ENCODE measurements at regions not wholly inside any gene's neighbourhood (a gene's known extent, or its start where the extent isn't known, plus 50 kb on each side); places are given as distances from the start of the nearest gene placed in this dataset.

DNA sequence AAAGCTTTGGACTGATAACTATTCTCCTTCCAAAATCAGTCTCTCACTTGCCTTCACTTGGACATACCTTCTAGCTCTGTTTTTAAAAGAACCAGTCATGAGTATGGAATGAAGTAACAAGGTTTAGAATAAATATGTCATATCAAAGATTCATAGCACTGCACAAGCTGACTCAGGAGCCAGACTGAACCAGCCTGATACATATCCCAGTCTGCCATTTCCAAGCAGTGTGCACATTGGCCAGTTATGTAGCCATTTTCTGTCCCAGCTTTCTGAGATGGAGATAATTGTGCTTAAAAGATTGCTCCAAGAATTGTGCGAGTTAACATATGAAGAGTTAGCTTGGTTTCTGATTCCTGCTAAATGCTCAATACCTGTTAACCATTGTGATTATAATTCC is 311.3 kb downstream of the C11orf87 start:
- no peak overlapping the region for H3K4me3 ChIP-seq
- H3K27ac ChIP-seq: no peak overlapping the region

DNA sequence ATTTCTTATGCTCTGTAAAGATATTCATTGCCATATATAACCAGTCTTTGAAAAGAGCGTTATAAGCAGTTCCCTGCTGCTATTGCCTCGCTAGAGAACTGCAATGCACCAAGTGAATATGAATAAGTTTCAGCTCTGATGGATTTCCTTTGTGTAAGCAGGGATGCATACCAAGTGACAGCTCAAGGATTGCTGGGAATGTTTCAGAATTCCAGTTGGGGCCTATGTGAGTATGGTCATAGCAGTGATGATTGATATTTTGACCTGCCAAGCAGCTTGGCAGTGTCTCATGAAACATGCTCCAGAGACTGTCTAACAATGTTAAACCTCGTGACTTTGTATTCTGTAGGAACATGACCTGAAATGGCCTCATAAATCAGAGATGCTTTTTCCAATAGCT is 312.6 kb downstream of the C11orf87 start:
- peak overlapping the region in 1 of 21 experiments; percentile 43 for H3K27ac ChIP-seq
- no peak overlapping the region for H3K4me3 ChIP-seq

DNA sequence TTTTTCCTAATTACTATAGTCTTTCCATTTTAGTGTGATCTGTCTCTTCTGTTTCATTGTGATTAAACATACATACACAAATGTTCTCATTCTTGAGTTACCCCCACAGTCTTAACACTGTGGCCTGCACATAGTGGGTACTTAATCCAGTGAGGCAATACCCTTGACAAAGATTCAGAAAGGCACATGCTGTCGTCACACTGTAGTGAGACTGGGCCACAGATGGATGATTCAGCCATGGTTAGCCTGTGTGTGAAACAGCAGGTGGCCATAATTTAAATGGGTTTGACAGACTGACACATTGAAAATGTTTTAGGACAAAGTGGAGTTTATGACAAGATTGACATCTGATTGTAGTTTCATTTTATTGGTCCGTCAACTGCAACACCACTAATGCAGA is 313.1 kb downstream of the C11orf87 start:
- H3K4me3 ChIP-seq: no peak overlapping the region
- peak overlapping the region in 1 of 21 experiments; percentile 49 for H3K27ac ChIP-seq

DNA sequence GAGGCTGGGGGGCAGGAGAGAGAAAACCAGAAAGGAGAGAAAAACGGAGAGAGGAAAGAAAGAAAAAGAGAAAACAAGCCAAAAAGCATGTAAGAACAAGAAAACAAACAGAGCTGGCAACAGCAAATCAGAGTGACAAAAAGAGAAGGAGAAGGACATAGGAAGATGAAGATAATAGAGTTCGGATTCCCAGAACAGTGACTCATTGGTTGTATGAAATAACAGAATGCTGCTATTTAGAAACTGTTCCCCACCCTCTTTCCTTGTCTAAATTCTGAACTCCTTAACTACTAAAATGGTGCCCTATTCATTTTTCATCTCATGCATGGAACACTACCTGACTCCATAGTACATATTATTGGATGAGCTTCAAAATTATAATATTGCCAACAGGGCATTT is 317.4 kb downstream of the C11orf87 start:
- Histone ChIP-seq H3K27ac (no peak overlapping the region), H3K4me3 (no peak overlapping the region)

DNA sequence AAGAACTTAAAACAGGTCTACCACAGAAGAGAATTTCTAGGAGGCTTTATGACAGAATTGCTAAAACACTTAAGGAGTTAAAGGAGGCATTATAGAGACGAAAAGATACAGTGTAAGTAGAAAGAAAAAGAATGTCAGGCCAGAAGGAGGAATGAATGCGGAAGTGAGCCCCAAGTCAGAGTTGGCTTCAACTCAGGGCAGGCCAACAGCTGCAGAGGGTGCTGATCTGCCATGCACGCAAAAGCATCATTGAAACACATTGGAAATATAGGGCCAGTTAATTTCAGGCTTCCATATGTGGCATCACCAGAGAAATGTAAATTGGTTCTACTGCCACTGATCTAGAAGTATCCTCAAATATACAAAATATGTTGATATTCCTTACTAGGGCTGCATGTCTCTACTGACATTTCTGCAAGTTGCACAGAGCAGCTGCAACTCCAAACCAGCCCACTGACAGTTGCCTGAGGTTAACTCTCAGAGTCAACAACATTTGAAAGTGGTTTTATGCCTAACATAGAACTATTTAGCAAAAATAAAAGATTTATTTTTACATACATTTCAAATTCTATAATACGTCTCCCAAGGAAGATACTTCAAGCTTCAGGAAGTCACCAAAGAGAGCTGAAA is 324.1 kb downstream of the C11orf87 start:
- Histone ChIP-seq H3K4me3 (no peak overlapping the region), H3K27ac (no peak overlapping the region)

DNA sequence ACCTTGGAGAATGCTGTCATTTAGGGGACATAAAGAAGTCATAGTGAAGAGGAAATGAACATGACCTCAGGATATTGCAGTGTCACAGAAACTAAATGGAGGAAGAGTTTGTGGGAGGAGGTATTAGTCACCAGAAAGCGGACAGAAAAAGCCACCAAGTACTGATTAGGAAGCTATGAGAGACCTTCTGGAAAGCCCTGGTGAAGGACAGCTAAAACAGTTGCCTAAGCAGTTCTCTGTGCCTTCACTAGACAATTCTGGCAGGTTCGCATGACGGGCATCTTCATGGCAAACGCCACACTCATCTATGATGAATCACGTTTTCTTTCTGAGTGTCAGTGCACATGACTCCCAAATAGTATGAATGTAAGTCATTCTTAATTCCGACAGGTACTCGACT is 325.8 kb downstream of the C11orf87 start:
- Histone ChIP-seq H3K27ac (no peak overlapping the region), H3K4me3 (no peak overlapping the region)

GRCh38 chr11:109749476-109749875 is 327.5 kb downstream of the C11orf87 start:
- Histone ChIP-seq H3K27ac (no peak overlapping the region), H3K4me3 (no peak overlapping the region)

- H3K4me3 ChIP-seq: no peak overlapping the region
- no peak overlapping the region for H3K27ac ChIP-seq
These were observed 329.0 kb downstream of the C11orf87 start for GRCh38 chr11:109750964-109751363.

DNA sequence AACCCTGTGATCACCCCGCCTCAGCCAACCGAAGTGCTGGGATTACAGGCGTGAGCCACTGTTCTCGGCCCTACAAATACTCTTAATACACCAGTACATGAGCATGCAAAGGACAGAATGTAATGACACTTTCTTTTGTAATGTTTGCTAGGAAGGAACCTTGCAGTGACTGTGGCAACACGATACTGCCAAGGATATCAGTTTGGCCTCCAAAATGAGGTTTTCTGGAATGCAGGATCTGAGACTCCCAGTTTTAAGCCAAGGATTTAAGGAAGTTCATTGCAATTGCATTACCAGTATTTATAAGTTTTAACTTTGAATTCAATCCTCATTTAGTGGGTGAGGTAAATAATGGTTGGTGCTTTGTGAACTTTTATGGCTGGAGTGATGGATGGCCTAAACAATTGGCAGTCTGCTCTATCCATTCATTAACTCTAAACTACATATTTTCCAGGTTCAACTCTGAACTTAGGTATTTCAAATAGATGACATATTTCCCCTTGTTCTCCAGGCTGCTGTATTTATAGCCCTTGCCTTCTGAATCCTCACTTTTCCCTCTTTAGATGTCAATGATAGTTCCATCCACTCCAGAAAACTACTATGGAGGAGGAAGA is 330.3 kb downstream of the C11orf87 start:
- Histone ChIP-seq H3K27ac (no peak overlapping the region), H3K4me3 (no peak overlapping the region)

- H3K4me3 ChIP-seq: no peak overlapping the region
- H3K27ac ChIP-seq: no peak overlapping the region
These were observed 334.5 kb downstream of the C11orf87 start for GRCh38 chr11:109756521-109756920.

- Histone ChIP-seq H3K4me3 (no peak overlapping the region), H3K27ac (no peak overlapping the region)
These were observed 335.0 kb downstream of the C11orf87 start for GRCh38 chr11:109756951-109757350.

- H3K4me3 ChIP-seq: no peak overlapping the region
- no peak overlapping the region for H3K27ac ChIP-seq
These were observed 330.6 kb upstream of the ZC3H12C start for GRCh38 chr11:109762546-109762945.

GRCh38 chr11:109765709-109766311 is 327.4 kb upstream of the ZC3H12C start:
- Histone ChIP-seq H3K4me3 (no peak overlapping the region), H3K27ac (no peak overlapping the region)

DNA sequence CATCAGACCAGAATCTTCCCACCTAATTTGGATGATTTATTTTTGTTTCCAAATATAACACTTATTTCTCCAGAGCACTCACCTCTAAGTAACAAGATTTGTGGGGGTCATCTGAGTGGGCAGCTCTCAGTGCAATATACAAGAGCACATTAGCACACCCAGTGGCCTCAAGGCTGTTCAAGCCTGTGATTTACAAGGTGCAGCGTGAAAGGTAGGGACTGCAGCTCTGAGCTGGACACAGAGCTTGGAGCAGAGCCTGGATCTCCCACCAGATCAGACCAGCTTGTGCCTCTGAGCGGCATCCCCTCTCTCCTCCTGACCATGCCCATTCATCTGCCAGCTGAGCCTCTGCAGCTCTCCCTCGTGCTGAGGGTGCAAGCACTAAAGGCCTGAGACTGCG is 323.3 kb upstream of the ZC3H12C start:
- Histone ChIP-seq H3K4me3 (no peak overlapping the region), H3K27ac (no peak overlapping the region)

- Histone ChIP-seq H3K4me3 (no peak overlapping the region), H3K27ac (no peak overlapping the region)
These were observed 322.9 kb upstream of the ZC3H12C start for GRCh38 chr11:109770323-109770722.

DNA sequence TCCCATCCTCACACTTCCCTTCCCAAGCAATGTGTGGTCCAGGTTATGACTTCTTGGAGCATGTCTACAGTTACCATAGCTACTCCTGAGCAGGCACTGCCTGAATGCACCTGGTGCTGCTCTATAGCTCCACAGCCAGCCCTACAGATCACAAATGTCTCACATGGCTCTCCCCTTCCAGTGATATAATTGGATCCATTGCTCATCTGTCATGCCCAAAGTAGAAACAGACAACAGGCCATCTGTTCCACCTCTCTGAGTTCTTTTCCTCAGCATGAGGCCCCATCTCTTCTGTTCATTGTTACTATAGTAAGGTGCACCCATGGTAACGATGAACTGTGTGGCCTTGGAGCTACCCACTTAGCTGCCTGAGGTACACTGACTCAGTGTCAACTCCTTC is 320.3 kb upstream of the ZC3H12C start:
- no peak overlapping the region for H3K27ac ChIP-seq

DNA sequence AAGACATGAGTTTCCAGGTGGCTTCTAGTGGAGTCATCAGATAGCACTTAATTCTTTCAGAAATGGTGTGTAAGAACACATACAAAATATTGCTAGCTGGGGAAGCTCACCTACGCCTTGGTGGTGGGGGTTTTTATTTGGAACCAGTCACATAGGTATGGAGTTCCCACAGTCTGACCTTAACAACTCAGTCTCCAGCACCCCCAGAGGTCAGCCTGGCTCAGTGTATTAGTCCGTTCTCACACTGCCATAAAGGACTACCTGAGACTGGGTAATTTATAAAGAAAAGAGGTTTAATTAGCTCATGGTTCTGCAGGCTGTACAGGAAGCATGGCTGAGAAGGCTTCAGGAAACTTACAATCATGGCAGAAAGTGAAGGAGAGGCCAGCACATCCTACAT is 317.5 kb upstream of the ZC3H12C start:
- H3K27ac ChIP-seq: no peak overlapping the region
- H3K4me3 ChIP-seq: no peak overlapping the region

More for the DNA sequence above, 320.3 kb upstream of the ZC3H12C start:
- H3K4me3 ChIP-seq: no peak overlapping the region

GRCh38 chr11:109783014-109783413 is 310.2 kb upstream of the ZC3H12C start:
- no peak overlapping the region for H3K27ac ChIP-seq
- no peak overlapping the region for H3K4me3 ChIP-seq

GRCh38 chr11:109783840-109784239 is 309.4 kb upstream of the ZC3H12C start:
- Histone ChIP-seq H3K27ac (no peak overlapping the region), H3K4me3 (no peak overlapping the region)

DNA sequence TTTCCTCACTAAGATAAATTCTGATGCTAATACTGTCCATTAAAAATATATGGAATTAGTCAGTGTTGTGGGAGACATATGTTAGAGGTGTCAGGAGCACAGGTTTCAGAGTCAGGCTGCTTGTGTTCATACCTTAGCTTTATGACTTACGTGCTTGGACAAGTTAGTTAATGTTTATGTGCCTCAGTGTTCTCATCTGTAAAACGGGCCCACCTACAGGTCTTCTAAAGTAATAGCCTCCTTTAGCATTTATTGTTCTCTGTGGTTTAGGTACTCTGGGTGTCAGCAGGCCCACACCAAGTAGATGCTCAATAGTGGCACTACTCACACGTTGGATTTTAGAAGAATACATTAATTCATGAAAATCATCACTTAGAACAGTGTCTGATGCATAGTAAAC is 308.7 kb upstream of the ZC3H12C start:
- Histone ChIP-seq H3K4me3 (no peak overlapping the region), H3K27ac (no peak overlapping the region)

- Histone ChIP-seq H3K4me3 (no peak overlapping the region), H3K27ac (no peak overlapping the region)
These were observed 308.0 kb upstream of the ZC3H12C start for GRCh38 chr11:109785198-109785597.

DNA sequence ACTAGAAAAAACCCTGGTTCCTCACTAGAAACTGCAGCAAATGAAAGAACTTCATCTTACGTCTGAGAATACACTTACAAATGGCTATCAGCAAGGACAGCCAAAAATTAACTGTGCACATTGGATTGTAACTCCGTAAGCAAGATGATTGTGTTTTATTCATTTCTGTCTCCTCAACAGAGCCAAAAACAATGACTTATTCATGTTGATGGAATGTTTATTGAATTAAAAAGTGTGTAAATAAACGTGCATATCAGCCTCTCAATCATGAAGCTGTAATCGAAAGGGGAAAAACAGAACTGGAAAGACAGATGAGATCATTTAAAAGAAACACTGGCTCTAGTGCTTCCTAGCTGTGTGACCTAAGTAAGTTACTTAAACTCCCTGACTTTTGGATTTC is 307.5 kb upstream of the ZC3H12C start:
- Histone ChIP-seq H3K27ac (no peak overlapping the region), H3K4me3 (no peak overlapping the region)

Data from skin epidermis (tissue), 12 donors.